ENCODE measurements at regions not wholly inside any gene's neighbourhood (a gene's known extent, or its start where the extent isn't known, plus 50 kb on each side); places are given as distances from the start of the nearest gene placed in this dataset.

DNA sequence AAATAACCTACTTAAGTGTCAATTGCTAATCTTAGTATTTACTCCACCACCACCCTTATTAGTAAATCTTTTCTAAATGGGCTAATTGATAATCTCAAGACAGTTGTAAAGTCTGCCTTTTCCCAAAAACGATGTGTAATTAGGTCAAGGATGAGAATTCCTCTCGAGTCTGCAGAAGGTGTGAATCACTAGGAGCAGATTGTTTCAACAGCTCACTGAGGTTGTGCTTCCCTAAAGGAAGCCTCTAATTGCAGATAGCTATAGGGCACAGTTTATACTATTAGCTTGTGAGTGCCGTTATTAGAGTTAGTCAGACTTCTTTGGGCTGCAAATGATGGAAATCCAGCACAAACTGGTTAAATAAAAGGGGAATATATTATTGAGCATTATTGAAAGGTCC lies 84.9 kb downstream of the C11orf91 start:
- DNase-seq: no peak

DNA sequence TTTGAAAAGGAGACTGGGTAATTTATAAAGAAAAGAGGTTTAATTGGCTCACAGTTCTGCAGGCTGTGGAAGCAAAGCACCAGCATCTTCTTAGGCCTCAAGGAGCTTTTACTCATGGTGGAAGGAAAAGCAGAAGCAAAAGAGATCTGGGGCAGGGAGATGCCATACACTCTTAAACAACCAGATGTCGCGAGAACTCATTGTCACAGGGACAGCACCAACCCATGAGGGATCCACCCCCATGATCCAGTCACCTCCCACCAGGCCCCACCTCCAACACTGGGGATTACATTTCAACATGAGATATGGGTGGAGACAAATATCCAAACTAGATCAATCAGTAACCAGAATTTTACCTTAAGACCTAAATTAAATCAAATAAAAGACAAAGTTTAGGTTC lies 87.2 kb downstream of the C11orf91 start:
- no peak for DNase-seq

DNA sequence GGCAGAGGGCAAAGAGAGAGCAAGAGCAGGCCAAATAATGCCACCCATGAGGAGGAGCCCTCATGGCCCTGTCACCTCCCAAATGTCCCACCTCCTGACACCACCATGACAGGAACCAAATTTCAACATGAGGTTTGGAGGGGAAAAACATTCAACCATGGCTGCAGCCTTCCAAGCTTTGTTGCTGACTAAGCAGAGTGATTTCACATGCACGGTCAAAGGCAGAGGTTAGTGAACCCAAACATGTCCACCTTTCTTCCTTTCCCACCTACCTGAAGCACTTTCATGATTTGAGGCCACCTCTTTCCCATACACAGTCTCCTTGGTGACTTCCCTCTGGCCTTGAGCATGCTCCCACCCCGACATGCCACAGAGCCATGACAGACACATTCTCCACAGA lies 89.7 kb downstream of the C11orf91 start:
- no peak for DNase-seq

DNA sequence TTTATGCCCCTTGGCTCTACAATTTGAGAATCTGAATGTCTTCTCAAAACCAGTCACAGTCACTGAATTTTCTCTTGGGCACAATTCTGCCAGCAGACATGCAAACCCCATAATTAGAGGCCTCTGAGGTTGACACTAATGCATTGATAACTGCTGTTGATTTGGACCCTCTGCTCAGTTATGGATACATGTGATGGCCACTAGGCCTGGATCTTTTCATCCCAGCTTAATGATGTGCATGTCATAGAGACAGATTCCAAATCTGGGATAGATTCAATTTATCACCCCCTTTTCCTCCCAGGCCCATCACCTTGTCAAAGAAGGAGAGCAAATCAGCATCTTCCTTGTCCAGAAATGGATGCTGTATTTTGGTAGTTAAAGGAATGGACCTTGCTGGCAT lies 92.2 kb downstream of the C11orf91 start:
- DNase-seq: no peak

- no peak for DNase-seq
These were observed 93.9 kb downstream of the C11orf91 start for GRCh38 chr11:33606762-33607161.

DNA sequence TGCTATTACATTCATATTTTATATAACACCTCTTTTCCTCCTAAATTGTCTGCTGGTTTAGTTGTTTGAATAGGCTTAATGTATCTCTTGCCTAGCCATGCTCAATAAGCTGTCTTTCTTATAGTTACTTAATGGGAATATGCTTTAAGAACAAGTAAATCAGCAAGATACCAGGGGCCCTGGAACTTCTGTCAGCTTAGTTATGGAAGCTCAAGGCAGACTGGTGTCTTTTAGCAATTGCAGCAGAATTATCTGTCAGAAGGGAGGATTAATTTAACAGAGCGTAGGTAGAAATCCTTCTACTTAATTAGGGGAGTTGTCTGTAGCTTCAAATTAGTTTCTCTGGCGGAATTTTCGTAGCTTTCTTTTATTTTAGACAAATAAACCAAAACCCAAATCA lies 94.9 kb downstream of the C11orf91 start:
- no peak for DNase-seq

GRCh38 chr11:33598426-33599069 lies 102.1 kb downstream of the C11orf91 start:
- DNase-seq: no peak

- no peak for DNase-seq
These were observed 106.4 kb downstream of the C11orf91 start for GRCh38 chr11:33594188-33594587.

DNA sequence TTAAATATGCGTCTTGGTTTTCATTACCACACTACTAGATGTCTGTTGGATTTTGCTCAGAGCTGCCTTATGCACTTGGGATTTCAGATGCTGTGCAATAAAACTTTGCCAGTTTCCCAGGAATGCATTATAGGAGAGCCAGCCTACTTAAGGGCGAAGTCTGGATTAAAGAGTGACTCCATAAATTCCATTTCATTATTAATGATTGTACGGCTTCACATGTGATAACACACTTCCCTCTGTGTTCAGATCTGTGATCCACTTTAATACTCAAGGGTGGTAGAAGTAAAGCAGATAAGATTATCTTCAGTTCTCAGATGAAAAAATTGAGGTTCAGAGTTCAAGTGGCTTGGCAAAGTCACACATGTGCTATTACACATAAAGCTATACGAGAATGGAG lies 110.2 kb downstream of the C11orf91 start:
- no peak for DNase-seq

- no peak for DNase-seq
These were observed 112.6 kb downstream of the C11orf91 start for GRCh38 chr11:33588056-33588455.

DNA sequence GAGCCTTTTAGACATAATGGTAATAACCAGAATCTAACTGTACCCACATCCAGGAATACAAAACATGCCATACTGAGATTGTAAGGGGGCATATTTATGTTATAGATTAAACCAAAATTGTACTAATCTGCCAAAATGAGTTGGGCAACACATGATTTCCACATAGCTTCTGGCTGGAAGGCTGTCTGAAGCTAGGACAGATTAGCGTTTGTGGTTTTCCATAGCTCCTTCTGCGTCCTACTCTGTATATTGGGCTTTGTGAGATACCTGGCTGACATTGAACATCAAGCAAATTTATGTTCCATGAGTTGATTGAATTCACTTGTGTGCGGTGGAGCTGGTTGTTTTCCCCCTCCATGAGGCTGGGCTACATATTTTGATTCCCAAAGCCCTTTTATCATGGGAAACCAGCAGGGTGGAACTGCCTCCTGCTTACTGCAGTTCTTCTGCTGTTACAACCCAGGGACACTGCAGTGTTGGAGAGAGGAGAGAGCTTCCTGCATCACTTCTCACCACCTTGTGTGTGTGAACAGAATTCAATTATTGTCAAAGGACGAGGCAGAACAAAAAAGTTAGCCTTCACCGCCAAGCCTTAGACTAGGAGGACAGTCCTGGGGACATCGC lies 114.9 kb downstream of the C11orf91 start:
- no peak for DNase-seq

DNA sequence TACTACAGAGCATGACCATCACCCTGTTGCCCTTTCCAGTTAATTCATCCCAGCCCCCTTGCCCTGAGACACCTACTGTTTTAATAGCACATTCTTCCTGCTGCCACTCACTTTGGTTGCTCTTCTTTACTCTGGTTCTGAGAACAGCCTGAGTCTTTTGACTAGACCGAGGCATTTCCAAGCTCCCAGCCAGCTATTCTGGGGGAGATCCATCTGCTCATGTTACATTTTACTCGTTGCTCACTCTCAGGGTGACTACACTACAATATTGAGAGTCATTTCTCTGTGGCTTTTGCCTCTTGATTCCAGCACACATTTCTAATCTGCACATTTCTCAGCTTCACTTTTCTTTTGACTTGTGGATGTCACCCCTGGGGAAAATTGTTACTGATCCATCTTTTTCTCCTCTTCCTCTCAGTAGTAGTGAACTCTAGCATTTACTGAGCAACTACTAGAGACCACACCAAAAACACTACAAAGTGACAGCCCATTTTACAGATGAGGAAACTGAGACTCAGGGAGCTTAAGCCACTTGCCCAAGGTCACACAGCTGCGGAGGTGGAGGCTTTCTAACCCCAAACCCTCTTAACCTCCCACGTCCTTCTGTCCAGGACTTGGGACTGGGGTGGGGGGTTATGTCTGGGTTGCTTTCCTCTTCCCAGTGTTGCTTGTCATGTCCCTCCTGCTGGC lies 117.8 kb downstream of the C11orf91 start:
- no peak for DNase-seq

DNA sequence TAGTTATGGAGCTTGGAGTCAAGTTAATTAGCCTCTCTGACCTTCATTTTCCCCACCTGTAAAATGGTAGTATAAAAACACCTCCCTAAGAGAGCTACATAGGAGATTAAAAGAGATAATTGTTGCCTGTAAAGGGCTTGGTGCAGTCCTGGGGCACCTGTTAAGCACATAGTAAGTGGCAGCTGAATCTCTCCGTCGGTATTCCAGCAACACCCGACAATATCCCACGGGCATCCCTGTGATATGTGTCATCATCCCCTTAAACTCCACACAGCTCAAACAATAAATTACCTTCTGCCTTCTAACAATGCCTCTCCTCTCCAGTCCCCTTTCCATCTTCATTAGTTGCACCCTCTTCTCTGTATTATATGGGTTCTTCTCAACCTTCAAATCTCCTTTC lies 121.5 kb downstream of the C11orf91 start:
- no peak for DNase-seq

- DNase-seq: no peak
These were observed 123.4 kb downstream of the C11orf91 start for GRCh38 chr11:33577204-33577603.

DNA sequence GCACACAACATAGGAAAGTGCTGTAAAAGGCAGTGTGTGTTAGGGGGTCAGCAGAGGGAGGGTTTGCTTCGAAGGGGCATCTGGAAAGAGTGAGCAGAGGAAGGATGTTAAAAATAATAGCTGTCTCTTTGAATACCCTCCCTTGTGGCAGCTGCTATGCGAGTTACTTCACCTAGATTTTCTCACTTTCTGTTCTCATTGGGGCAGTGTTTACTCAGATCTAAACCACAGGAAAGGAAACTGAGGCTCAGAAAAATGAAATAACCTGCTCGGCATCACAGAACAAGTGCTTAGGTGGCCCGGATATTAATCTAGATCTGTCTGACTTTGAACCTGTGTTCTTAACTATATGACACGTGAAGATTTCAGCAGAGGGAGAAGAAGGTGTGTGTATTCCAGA lies 125.3 kb downstream of the C11orf91 start:
- DNase-seq: no peak

GRCh38 chr11:33574331-33574730 lies 126.3 kb downstream of the C11orf91 start:
- DNase-seq: no peak

DNA sequence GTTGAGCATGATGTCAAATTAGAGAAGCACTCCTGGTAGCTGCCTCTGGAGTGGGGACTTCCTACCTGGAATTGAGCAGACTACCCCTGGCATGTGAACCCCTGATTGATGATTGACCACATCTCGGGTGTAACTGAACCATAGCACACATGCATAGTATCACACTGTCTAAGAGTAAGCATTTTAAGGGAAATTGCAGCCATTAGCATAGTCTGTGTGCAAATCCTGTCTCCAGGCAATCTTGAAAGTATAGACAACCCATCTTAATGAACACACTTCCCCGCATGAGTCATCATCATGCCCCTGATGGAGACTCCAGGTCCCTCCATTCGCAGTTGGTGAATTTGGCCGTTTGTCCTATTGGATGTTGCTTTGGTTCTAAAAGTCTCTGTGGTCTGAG lies 131.3 kb downstream of the C11orf91 start:
- no peak for DNase-seq

- no peak for DNase-seq
These were observed 133.6 kb downstream of the C11orf91 start for GRCh38 chr11:33567004-33567403.

- DNase-seq: no peak
These were observed 135.7 kb downstream of the C11orf91 start for GRCh38 chr11:33564856-33565453.

DNA sequence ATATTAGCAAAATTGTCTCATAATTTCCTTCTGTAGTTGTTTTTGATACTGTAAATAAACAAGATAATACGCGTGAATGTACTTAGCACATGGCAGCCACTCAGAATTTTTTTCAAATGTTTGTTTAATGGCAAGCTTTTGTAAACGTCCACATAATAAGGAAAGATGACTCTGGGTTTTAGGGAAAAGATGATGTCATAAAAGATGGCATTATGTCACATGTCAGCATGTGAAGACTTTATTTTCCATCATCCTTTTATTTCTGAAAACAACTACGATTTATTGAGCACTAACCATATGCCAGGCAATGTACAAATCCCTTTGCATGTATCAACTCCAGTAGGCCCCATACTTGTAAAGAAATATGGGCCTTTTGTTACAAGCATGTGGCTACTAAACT lies 139.9 kb downstream of the C11orf91 start:
- DNase-seq: no peak

- DNase-seq: no peak
These were observed 141.1 kb downstream of the C11orf91 start for GRCh38 chr11:33559567-33559966.

GRCh38 chr11:33558097-33558496 lies 142.5 kb downstream of the C11orf91 start:
- no peak for DNase-seq

GRCh38 chr11:33557201-33557600 lies 143.4 kb downstream of the C11orf91 start:
- DNase-seq: no peak

- no peak for DNase-seq
These were observed 146.4 kb downstream of the C11orf91 start for GRCh38 chr11:33554219-33554618.

Measured in activated T-cell treated with anti-CD3 and anti-CD28 coated beads, Interleukin-2, amount 50 U/mL, for 1 hour (primary cell).